ENCODE measurements at regions not wholly inside any gene's neighbourhood (a gene's known extent, or its start where the extent isn't known, plus 50 kb on each side); places are given as distances from the start of the nearest gene placed in this dataset.

- TF ChIP-seq, protein P1, sequence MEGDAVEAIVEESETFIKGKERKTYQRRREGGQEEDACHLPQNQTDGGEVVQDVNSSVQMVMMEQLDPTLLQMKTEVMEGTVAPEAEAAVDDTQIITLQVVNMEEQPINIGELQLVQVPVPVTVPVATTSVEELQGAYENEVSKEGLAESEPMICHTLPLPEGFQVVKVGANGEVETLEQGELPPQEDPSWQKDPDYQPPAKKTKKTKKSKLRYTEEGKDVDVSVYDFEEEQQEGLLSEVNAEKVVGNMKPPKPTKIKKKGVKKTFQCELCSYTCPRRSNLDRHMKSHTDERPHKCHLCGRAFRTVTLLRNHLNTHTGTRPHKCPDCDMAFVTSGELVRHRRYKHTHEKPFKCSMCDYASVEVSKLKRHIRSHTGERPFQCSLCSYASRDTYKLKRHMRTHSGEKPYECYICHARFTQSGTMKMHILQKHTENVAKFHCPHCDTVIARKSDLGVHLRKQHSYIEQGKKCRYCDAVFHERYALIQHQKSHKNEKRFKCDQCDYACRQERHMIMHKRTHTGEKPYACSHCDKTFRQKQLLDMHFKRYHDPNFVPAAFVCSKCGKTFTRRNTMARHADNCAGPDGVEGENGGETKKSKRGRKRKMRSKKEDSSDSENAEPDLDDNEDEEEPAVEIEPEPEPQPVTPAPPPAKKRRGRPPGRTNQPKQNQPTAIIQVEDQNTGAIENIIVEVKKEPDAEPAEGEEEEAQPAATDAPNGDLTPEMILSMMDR (IDR thresholded peaks at IDR 0.05) = no peak
- no peak for TF ChIP-seq POLR2A (IDR thresholded peaks at IDR 0.05)
Measured at GRCh38 chr20:51876313-51876940, 74.1 kb upstream of the SALL4 start.

All from testis (tissue), 2 donors.